ENCODE measurements at regions not wholly inside any gene's neighbourhood (a gene's known extent, or its start where the extent isn't known, plus 50 kb on each side); places are given as distances from the start of the nearest gene placed in this dataset.

DNA sequence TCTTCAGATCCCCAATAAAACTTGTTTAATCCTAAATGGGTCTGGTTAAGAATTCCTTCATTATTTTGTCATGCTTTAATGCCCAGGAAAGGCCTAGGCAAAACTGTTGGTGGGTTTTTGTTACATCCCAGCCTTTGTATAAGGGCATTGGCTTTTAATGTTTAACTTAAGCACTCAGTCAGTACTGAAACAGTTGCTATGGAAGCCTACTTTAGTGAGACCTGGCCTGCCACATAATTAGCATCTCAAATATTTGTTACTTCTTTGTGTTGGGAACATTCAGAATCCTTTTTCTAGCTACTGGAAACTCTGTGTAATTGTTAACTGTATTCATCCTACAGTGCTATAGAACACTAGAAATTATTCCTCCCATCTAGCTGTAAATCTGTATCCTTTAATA, 369.6 kb upstream of the ATP10A start:
- no peaks in the 10 kb centered on the region for H3K36me3 Mint-ChIP-seq (ENCODE audit: insufficient read depth, unreplicated experiment)
- DNase-seq (ENCODE audit: unreplicated experiment), result no peak
- ChIA-PET CTCF (no interaction called here), POLR2A (no interaction called here)
- no peaks in the 10 kb centered on the region for H3K27me3 Mint-ChIP-seq (ENCODE audit: insufficient read depth, unreplicated experiment)
- H3K27ac Mint-ChIP-seq (ENCODE audit: low read depth, unreplicated experiment), result no peak overlapping the region
- no peak for TF ChIP-seq CTCF (IDR thresholded peaks at IDR 0.05; ENCODE audit: unreplicated experiment)
- H3K4me1 Mint-ChIP-seq (ENCODE audit: insufficient read depth, unreplicated experiment), result no peaks in the 10 kb centered on the region
- H3K4me3 Mint-ChIP-seq (ENCODE audit: unreplicated experiment), result no peak overlapping the region
- intact Hi-C loops (cut with micrococcal nuclease), result no loop called here
- no TSS peak for BruUV-seq (replicated peaks)
- H3K9me3 Mint-ChIP-seq (ENCODE audit: unreplicated experiment), result peaks cover 61% of the 10 kb centered on the region

DNA sequence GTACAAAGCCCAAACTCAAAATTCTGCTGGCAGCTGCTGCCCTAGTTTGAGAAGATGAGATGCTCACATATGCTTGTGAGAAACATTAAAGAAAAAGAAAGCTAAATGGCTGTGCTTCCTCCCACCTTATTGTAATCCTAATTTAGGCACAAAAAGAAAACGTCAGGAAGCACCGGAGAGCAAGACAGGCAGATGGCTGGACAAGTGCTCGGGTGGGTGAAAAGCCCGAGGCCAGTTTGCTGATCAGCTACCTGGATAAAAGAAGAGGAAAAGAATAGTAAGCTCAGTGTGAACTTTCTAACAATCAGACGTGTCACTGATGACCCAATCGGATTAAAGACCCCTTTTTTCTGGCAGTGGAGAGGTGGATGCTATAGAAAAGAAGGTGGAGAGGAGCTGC, 368.0 kb upstream of the ATP10A start:
- Mint-ChIP-seq H3K9me3 (ENCODE audit: unreplicated experiment) (peaks cover 71% of the 10 kb centered on the region), H3K4me1 (ENCODE audit: insufficient read depth, unreplicated experiment) (no peaks in the 10 kb centered on the region), H3K4me3 (ENCODE audit: unreplicated experiment) (no peak overlapping the region), H3K36me3 (ENCODE audit: insufficient read depth, unreplicated experiment) (no peaks in the 10 kb centered on the region), H3K27me3 (ENCODE audit: insufficient read depth, unreplicated experiment) (no peaks in the 10 kb centered on the region), H3K27ac (ENCODE audit: low read depth, unreplicated experiment) (no peak overlapping the region)
- no peak for DNase-seq (ENCODE audit: unreplicated experiment)
- ChIA-PET POLR2A (no interaction called here), CTCF (no interaction called here)
- no TSS peak for BruUV-seq (replicated peaks)
- intact Hi-C loops (cut with micrococcal nuclease), result no loop called here
- TF ChIP-seq CTCF (IDR thresholded peaks at IDR 0.05; ENCODE audit: unreplicated experiment), result no peak

GRCh38 chr15:26224266-26224665, 361.1 kb upstream of the ATP10A start:
- BruUV-seq (replicated peaks), result no TSS peak
- H3K4me1 Mint-ChIP-seq (ENCODE audit: insufficient read depth, unreplicated experiment), result no peaks in the 10 kb centered on the region
- no peak for DNase-seq (ENCODE audit: unreplicated experiment)
- ChIA-PET CTCF (no interaction called here), POLR2A (no interaction called here)
- H3K4me3 Mint-ChIP-seq (ENCODE audit: unreplicated experiment), result no peak overlapping the region
- H3K9me3 Mint-ChIP-seq (ENCODE audit: unreplicated experiment), result peaks cover 27% of the 10 kb centered on the region
- intact Hi-C loops (cut with micrococcal nuclease), result no loop called here
- no peak overlapping the region for H3K27ac Mint-ChIP-seq (ENCODE audit: low read depth, unreplicated experiment)
- H3K36me3 Mint-ChIP-seq (ENCODE audit: insufficient read depth, unreplicated experiment), result no peaks in the 10 kb centered on the region
- no peak for TF ChIP-seq CTCF (IDR thresholded peaks at IDR 0.05; ENCODE audit: unreplicated experiment)
- H3K27me3 Mint-ChIP-seq (ENCODE audit: insufficient read depth, unreplicated experiment), result no peaks in the 10 kb centered on the region

GRCh38 chr15:26223720-26224119, 360.6 kb upstream of the ATP10A start:
- H3K27ac Mint-ChIP-seq (ENCODE audit: low read depth, unreplicated experiment), result no peak overlapping the region
- H3K4me1 Mint-ChIP-seq (ENCODE audit: insufficient read depth, unreplicated experiment), result no peaks in the 10 kb centered on the region
- no peaks in the 10 kb centered on the region for H3K27me3 Mint-ChIP-seq (ENCODE audit: insufficient read depth, unreplicated experiment)
- H3K9me3 Mint-ChIP-seq (ENCODE audit: unreplicated experiment), result peaks cover 26% of the 10 kb centered on the region
- no peaks in the 10 kb centered on the region for H3K36me3 Mint-ChIP-seq (ENCODE audit: insufficient read depth, unreplicated experiment)
- POLR2A ChIA-PET, result no interaction called here
- H3K4me3 Mint-ChIP-seq (ENCODE audit: unreplicated experiment), result no peak overlapping the region
- intact Hi-C loops (cut with micrococcal nuclease), result no loop called here
- no peak for DNase-seq (ENCODE audit: unreplicated experiment)
- no peak for TF ChIP-seq CTCF (IDR thresholded peaks at IDR 0.05; ENCODE audit: unreplicated experiment)
- CTCF ChIA-PET, result no interaction called here
- no TSS peak for BruUV-seq (replicated peaks)

Measured in MCF 10A (cell line).